Pons (tissue), 1 donor: ENCODE measurements at regions not wholly inside any gene's neighbourhood (a gene's known extent, or its start where the extent isn't known, plus 50 kb on each side); places are given as distances from the start of the nearest gene placed in this dataset.
"Not testable (repeated sequence)": the region's sequence is repeated elsewhere in the genome, so short reads cannot be mapped to it uniquely, and the experiment has no call there.

ENCODE experiments used
- DNase-seq: peaks from one replicate; pipeline ENCODE4 v3.0.0-alpha.2; 2016; ENCODE audit warnings: low spot score

DNA sequence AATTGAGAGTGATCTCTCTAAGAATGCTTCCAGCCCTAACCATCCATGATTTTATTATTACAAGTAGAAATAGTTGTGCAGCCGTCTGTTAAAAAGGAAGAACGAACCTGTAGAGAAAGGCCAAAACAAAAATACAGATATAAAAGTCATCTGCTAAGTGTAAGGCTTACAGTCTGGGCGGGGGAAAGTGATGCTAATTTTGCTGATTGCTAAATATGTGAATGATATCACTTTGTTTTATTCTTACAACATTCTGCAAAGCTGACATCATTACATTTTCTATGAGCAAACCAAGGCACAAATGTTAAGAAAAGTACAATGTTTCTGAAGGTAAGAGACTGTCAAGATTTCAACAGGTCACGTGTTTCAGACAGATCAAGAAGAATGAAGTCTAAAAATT is 101.5 kb upstream of the RAP1B start:
- DNase-seq: no peak

GRCh38 chr12:68510397-68510796 is 100.3 kb upstream of the RAP1B start:
- DNase-seq: no peak

DNA sequence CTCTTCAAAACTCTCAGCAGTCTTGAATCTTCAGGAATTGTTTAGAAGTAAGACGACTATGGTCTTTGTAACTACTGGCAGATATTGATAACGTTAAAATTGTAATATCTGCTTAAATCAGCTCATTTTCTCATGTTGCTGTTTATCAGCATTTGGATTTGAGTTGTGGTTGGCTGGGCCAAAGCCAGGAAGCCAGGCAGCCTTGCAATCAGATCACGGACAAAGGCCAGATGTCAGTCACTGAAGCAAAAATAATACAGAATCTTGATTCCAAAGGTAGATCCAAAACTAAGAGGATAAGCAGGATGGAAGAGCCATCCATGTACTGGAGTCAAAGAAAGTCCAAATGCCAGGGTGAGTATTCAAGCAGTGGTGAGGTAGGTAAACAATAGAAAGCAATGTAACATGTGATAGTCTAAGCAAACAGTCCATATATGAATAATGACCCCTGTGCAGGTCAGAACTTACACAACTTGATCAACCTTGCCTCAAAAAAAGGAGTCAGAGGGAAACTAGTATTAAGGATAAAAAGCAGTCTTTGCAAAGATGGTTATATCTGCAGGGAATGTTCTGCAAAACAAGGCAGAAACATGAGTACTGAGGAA is 95.8 kb upstream of the RAP1B start:
- no peak for DNase-seq

DNA sequence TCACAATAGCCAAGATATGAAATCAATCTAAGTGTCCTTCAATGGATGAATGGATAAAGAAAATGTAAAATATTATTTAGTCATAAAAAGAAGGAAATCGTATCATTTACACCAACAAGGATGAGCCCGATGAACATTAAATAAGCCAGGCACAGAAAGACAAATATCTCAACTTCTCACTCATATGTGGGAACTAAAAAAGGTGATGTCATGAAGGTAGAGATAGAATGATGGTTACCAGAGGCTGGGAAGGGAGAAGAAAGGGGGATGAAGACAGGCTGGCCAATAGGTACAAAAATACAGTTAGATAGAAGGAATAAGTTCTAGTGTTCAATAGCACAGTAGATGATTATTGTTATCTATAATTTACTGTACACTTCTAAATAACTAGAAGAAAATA is 94.9 kb upstream of the RAP1B start:
- no peak for DNase-seq

DNA sequence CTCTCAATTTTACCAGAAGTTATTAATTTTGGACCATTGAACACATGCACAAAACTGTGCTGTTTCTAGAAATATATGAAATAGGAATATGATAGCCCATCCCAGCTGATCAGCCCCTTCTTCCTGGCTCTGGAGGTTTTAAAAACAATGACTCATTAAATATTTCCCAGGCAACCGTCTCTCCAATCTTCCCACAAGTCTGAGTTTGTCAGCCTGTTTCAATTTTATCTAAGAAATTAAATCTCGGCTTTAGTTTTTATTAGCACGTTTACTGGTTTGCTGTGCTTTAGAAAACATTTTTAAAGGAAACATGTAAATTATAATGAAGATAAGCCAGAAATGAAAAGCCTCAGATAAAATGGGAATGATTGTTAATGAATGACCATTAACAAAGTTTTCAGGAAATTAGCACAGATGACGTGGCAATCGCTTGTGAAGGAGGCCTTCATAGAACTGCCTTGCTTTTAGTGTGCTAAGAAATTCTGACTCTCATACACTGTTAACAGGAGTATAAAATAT is 89.3 kb upstream of the RAP1B start:
- no peak for DNase-seq

- DNase-seq: no peak
These were observed 88.7 kb upstream of the RAP1B start for GRCh38 chr12:68521848-68522502.

- no peak for DNase-seq
These were observed 81.2 kb upstream of the RAP1B start for GRCh38 chr12:68529466-68529865.

DNA sequence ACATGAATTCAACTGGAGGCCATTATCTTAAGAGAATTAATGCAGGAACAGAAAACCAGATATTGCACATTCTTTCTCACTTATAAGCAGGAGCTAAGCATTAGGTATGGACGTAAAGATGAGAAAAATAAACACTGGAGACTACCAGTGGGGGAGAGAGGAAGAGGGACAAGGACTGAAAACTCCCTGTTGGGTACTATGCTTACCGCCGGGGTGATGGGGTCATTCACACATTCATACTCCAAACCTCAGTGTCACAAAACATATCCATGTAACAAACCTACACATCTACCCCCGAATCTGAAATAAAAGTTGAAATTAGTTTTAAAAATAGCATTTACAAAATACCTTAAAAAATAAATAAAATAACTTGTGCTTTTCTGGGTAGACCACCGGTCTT is 80.8 kb upstream of the RAP1B start:
- DNase-seq: no peak

DNA sequence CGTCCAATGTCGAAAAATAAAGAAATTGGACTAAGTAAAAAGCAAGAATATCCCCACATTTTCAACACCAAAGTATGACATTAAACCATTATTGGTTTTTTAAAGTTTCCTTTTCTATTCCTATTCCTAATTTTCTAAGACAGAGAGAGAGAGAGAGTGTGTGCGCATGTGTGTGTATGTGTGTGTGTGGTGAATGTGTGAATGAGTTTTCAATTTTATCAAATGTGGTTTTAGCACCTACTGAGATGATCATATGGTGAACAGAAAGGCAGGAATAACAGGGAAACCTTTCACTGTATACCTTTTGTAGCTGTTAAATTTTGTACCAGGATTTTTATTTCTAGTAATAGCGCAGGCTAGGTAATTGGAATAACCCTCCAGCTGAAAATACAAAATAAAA is 80.4 kb upstream of the RAP1B start:
- no peak for DNase-seq

DNA sequence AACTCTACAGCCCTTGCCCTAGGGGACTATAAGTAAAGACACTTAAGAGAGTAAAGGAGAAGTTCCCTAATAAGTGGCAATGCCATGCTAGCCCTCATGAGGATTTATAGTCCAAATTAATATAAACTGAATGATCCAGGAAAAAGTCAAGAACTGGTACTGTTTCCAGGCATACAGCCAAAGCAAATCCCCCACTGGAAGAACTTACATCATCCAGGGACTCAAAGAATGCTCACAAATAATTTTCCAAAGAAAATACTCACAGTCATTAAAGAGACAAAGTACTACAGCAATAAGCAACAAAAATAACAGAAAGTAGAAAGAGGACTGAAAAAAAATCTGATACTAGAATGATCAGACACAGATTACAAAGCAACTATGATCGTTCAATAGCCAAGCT is 79.7 kb upstream of the RAP1B start:
- no peak for DNase-seq

DNA sequence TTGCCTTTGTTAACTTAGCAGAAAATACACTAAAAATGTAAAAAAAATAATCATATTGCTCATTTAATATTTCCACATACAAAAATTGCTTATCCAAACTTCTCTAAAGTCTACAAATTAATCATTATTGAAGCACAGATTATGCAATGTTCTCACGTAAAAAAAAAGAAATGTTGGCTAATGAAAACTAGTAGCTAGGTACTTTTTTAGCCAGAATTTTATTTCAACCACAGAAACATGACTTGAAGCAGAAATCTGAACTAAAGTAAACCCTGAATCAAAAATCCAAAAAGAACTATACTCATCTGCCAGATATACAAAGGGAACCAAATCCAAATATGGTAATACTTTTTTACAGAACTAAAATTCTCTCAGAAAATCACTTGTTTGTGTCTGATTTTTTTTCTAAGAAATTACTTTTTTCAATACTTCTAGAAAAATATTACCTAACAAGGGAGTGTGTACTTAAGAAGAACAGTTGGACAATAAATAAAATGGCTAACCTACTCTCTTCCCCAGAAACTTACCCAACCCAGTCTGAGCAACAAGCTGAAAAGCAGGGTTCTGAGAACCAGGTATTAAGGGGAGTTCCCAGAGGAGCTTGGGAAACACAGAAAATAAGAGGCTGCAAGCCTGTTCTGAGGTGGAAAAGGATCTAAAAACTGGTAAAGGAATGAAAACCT is 78.4 kb upstream of the RAP1B start:
- no peak for DNase-seq

- no peak for DNase-seq
These were observed 77.8 kb upstream of the RAP1B start for GRCh38 chr12:68532887-68533248.

- DNase-seq: no peak
These were observed 76.6 kb upstream of the RAP1B start for GRCh38 chr12:68534108-68534507.

DNA sequence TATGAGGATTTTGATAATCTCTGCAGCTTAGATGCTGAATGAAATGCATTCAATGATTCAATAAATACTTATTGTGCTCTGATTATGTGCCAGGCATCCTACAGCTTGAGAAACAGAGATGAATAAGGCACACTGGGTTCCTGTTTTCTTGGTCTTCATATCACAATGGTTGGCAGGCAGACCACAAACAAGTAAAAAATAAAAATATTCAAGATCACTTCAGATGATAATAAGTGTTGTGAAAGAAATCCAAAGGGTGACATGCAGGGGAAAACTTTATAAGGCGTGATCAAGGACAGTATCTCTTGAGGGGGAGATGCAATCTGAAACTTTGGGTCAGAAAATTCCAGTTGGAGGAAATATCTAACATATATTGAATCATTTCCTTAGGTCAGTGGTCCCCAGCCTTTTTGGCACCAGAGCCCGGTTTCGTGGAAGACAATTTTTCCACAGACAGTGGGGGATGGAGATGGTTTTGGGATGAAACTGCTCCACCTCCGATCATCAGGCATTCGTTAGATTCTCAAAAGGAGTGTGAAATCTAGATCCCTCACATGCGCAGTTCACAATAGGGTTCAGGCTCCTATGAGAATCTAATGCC is 73.7 kb upstream of the RAP1B start:
- DNase-seq: no peak

GRCh38 chr12:68537571-68537970 is 73.1 kb upstream of the RAP1B start:
- no peak for DNase-seq

DNA sequence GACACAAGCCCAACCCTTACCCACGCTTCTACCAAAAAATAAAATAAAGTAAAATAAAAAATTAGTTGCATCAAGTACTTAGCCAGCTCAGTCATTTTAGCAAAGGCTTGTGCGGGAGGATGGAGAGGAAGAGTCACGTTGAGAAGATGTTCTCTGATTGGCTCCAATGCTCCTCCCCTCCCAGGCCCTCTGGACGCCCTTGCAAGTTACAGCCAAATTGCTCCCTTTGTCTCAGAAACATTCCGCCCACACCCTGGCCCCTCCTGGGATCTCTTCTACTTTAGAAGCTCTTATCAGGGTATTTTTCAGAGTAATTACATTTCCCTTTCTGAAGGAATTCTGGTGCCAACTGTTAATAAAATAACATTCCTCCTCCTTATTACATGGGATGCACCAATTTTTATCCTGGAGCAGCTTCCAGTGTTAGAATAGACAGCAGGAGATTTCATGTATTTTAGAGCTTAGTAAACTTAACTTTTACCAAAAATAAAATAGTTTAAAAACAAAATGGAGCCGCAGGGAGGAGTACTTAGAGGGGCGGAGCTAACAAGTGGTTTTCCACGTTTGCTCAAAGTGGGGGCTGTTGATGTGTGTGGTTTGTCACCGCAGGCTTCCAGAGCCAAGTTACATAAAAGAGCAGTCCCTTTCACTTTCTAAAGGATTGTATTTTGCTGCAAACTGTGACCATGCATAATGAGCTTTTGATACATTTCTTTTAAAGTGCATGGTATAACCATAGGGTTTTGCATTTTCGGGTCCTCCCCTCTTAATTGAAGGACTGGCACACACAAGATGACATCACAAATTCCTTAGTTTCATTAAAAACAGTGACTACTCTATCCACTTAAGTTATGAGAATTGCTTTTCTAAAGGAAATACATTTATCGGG is 71.7 kb upstream of the RAP1B start:
- peak; percentile 11 for DNase-seq

DNA sequence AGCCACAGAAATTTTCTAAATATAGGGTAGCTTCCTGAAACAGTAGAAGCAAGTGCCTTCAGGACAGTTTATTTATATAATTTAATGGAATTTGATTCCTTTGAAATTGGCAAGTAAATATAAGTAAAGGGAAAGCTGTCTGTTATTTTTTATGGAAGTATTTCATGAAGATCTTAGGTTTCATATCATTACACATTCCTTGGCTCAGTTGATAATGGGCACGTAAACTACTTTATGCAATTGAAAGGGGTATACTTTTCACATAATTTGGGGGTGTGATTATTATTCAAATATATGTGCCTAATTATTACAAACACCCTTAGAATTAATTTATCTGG is 71.1 kb upstream of the RAP1B start:
- no peak for DNase-seq

DNA sequence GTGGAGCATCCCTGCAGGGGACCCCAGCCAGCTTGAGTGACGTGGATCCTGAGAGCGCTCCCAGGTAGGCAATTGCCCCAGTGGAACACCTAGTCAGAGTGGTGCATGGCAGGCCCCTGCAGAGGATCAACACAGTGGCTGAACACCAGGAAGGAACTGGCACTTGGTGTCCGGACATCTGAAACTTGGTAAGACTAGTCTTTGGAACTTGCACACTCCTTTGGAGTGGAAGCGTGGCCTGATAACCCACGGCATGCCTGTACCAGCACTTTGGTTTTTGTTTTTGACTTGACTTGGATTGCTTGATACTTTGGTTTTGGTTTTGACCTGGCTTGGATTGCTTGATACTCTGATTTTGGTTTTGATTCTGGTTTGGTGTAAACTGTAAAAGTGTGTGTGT is 69.9 kb upstream of the RAP1B start:
- not testable (repeated sequence) for DNase-seq

GRCh38 chr12:68547318-68547717 is 63.4 kb upstream of the RAP1B start:
- not testable (repeated sequence) for DNase-seq

DNA sequence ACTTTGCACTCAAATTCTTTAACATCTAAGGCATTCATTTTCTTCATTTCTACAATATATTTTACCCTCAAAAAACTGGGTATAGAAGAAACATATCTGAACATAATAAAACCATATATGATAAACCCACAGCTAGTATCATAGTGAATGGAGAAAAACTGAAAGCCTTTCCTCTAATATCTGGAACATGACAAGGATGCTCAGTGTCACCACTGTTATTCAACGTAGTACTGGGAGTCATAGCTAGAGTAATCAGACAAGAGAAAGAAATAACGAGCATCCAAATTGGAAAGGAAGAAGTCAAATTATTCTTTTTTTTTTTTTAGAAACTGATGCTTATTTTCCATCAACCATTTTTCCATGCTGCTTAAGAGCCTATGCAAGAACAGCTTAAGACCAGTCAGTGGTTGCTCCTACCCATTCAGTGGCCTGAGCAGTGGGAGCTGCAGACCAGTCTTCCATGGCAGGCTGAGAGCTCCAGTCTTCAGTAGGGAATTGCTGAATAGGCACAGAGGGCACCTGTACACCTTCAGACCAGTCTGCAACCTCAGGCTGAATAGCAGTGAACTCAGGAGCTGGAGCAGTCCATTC is 58.0 kb upstream of the RAP1B start:
- not testable (repeated sequence) for DNase-seq

DNA sequence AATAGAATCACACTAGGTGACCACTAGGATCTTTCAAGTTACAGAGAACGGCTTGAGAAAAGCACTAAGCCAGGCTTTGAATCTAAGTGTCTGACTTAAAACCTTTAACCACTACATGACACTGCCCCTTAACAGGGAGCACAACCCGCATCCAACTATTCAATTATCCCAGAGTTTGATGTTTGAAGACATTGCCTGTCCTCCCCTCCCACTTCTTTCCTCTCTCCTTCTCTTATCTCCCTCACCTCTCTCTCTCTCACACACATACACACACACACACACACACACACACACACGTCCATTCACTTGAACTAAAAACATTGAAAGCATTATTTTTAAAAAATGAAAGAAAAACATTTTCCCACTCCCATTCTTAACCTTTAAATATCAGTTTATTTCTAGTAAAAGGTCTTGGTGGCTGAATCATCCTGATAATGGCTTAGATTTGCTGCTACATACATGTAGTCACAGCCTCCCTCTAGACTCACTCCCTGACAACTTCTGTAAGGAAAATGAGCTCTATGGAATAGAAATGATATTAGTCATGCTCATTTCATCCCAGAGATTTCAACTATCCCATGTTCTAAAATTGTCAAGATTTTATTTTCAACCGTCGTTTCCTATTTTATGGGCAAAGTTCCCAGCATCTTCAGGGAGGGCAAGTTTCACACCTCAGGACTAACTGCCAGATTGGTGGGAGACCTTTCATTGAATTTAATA is 53.5 kb upstream of the RAP1B start:
- no peak for DNase-seq
